Neural progenitor cell (in vitro differentiated cells): ENCODE measurements at regions not wholly inside any gene's neighbourhood (a gene's known extent, or its start where the extent isn't known, plus 50 kb on each side); places are given as distances from the start of the nearest gene placed in this dataset.
A peak's percentile ranks its signal among the peaks of the same experiment; 100 is the strongest.

Source experiments
- EZH2 ChIP-seq: fragments of 200-600 bp; sonication (generic); IDR thresholded peaks from 2 replicates; pipeline ENCODE4 v1.6.1; 2017; ENCODE audit warnings: antibody characterized with exemption, mild to moderate bottlenecking, moderate library complexity
- EZH2phosphoT487 ChIP-seq: fragments of 200-600 bp; sonication (generic); IDR thresholded peaks from 2 replicates; pipeline ENCODE4 v1.6.1; 2017; ENCODE audit warnings: antibody characterized with exemption
- TF ChIP-seq, protein P1 (sequence below): fragments of 200-600 bp; sonication (generic); IDR thresholded peaks from 2 replicates; pipeline ENCODE4 v1.5.1; 2017; ENCODE audit warnings: antibody characterized with exemption, mild to moderate bottlenecking

DNA sequence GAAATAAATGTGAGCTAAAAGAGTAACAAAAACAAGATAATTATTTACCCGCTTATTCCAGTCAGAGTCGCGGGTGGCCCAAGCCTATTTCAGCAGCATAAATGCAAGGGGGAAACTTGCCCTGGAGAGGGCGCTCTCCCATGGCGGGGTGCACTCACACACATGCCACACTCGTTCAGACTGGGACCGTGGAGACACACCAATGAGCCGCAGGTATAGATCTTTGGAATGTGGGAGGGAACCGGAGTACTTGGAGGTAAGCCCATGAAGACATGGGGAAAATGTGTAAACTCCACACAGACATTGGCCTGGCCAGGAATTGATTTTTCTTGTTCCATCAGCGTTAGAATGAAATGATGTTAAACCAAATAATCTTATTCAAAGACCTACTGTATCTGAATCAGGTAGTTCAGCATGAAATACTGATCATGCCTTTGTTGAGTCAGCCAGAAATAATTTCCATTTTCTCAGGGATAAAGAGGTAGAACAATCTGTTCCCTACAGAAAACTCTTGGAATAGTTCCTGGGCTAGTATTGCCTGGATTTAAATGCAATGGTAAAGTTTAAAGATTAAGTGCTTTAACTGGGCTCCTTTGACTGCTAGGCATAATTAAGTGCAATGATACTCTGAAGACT, 191.5 kb downstream of the MCHR2 start:
- TF ChIP-seq, protein P1, sequence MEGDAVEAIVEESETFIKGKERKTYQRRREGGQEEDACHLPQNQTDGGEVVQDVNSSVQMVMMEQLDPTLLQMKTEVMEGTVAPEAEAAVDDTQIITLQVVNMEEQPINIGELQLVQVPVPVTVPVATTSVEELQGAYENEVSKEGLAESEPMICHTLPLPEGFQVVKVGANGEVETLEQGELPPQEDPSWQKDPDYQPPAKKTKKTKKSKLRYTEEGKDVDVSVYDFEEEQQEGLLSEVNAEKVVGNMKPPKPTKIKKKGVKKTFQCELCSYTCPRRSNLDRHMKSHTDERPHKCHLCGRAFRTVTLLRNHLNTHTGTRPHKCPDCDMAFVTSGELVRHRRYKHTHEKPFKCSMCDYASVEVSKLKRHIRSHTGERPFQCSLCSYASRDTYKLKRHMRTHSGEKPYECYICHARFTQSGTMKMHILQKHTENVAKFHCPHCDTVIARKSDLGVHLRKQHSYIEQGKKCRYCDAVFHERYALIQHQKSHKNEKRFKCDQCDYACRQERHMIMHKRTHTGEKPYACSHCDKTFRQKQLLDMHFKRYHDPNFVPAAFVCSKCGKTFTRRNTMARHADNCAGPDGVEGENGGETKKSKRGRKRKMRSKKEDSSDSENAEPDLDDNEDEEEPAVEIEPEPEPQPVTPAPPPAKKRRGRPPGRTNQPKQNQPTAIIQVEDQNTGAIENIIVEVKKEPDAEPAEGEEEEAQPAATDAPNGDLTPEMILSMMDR = peak; percentile 67
- TF ChIP-seq EZH2 (no peak), EZH2phosphoT487 (no peak)
